Mesothelial cell of epicardium (in vitro differentiated cells): ENCODE measurements at regions not wholly inside any gene's neighbourhood (a gene's known extent, or its start where the extent isn't known, plus 50 kb on each side); places are given as distances from the start of the nearest gene placed in this dataset.

Source experiments
- DNase-seq, 2 experiments: peaks; one replicate each; pipeline ENCODE4 v3.0.0; 2021; ENCODE audit warnings: low spot score in 2 of 2; ENCODE audit not compliant: unreplicated experiment in 2 of 2
- H3K27ac Mint-ChIP-seq: 2 replicates; pipeline ENCODE4 v1.8.0; 2021; ENCODE audit warnings: mixed read lengths
- H3K27me3 Mint-ChIP-seq: 2 replicates; pipeline ENCODE4 v1.8.0; 2021; ENCODE audit warnings: low read depth, mixed read lengths
- H3K36me3 Mint-ChIP-seq: 2 replicates; pipeline ENCODE4 v1.8.0; 2021; ENCODE audit warnings: mixed read lengths
- H3K4me1 Mint-ChIP-seq: 2 replicates; pipeline ENCODE4 v1.8.0; 2021; ENCODE audit warnings: mixed read lengths
- H3K4me3 Mint-ChIP-seq: 2 replicates; pipeline ENCODE4 v1.8.0; 2021; ENCODE audit warnings: mild to moderate bottlenecking, moderate library complexity, mixed read lengths
- H3K9me3 Mint-ChIP-seq: 2 replicates; pipeline ENCODE4 v1.8.0; 2021; ENCODE audit warnings: mixed read lengths
- TF ChIP-seq, protein P1 (sequence below): fragments of 200-600 bp; sonication (generic); IDR thresholded peaks from one replicate; pipeline ENCODE4 v1.5.0; 2021; ENCODE audit warnings: antibody characterized with exemption; ENCODE audit not compliant: unreplicated experiment

DNA sequence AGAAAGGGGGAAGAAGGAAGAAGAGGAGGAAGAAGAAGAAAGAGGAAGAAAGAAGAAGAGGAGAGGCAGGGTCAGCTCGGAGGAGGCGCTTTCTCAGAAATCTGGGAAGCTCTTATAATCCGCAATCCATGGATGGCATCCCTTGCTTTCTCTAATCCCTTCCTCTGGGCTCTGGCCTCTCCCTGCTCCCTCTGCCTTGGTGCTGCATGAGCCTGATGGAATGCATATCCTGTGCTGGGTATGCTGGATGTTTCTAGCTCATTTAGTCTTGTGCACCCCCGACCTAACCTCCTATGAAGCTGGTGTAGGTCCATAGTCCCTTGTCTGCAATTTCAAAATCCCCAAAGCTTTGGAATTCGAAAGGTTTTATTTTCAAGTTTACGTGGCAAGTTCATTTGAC is 94.2 kb upstream of the MYL2 start:
- no peak for DNase-seq
- H3K27ac Mint-ChIP-seq = no peak overlapping the region
- H3K4me3 Mint-ChIP-seq = no peak overlapping the region
- H3K27me3 Mint-ChIP-seq = peaks cover 76% of the 10 kb centered on the region
- no peaks in the 10 kb centered on the region for H3K4me1 Mint-ChIP-seq
- H3K9me3 Mint-ChIP-seq = peaks cover 12% of the 10 kb centered on the region
- no peaks in the 10 kb centered on the region for H3K36me3 Mint-ChIP-seq
- TF ChIP-seq, protein P1, sequence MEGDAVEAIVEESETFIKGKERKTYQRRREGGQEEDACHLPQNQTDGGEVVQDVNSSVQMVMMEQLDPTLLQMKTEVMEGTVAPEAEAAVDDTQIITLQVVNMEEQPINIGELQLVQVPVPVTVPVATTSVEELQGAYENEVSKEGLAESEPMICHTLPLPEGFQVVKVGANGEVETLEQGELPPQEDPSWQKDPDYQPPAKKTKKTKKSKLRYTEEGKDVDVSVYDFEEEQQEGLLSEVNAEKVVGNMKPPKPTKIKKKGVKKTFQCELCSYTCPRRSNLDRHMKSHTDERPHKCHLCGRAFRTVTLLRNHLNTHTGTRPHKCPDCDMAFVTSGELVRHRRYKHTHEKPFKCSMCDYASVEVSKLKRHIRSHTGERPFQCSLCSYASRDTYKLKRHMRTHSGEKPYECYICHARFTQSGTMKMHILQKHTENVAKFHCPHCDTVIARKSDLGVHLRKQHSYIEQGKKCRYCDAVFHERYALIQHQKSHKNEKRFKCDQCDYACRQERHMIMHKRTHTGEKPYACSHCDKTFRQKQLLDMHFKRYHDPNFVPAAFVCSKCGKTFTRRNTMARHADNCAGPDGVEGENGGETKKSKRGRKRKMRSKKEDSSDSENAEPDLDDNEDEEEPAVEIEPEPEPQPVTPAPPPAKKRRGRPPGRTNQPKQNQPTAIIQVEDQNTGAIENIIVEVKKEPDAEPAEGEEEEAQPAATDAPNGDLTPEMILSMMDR = no peak

DNA sequence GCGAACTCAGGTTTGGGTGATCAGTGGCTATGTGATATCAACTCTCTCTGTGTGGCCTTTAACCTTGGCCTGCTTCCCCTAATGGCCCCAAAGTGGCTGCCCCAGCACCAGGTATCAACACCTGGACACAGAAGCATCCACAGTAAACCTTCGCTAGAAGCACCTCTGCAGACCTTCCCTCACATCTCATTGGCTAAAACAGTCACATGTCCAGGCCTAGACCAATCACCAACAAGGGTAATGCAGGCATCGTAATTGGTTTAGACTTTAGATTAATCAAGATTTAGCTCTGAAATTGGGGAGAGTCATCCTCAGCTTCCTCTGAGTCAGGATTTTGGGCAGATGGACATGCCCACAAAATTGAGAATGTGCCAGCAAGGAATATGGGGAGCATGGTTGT is 92.5 kb upstream of the MYL2 start:
- TF ChIP-seq, protein P1 = no peak
- Mint-ChIP-seq H3K4me3 (no peak overlapping the region), H3K9me3 (peaks cover 12% of the 10 kb centered on the region), H3K36me3 (no peaks in the 10 kb centered on the region), H3K27ac (no peak overlapping the region), H3K4me1 (no peaks in the 10 kb centered on the region), H3K27me3 (peaks cover 68% of the 10 kb centered on the region)
- DNase-seq = no peak

DNA sequence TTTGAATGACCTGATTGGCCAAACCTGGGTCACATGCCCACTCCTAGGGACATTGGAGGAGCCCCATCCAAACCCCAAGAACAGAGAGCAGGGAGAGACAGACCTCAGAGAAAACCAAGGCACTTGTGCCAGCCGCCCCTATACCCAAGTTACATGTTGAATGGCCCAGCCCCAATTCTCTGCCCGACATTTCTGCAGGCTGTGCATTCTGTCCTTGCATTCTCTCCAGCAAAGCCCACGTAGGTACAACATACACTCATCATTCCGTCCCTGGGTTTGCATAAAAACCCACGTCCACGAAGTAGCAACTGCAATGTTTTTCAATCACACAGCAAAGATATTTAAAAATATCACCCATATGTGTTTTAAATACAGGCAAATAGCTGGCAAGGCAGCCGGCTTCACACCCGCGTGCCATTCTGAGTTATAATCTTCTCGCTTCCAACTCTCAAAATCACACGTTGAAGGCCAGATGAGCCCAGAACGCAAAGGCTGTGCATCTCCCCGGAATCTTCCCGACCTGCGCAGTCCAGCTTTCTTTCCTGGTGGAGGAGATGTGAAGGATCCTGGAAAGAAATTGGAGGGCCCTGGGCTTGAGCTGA is 91.7 kb upstream of the MYL2 start:
- Mint-ChIP-seq H3K4me3 (no peak overlapping the region), H3K27me3 (peaks cover 60% of the 10 kb centered on the region), H3K27ac (no peak overlapping the region), H3K4me1 (no peaks in the 10 kb centered on the region), H3K36me3 (no peaks in the 10 kb centered on the region), H3K9me3 (peaks cover 12% of the 10 kb centered on the region)
- TF ChIP-seq, protein P1 = no peak
- no peak for DNase-seq

DNA sequence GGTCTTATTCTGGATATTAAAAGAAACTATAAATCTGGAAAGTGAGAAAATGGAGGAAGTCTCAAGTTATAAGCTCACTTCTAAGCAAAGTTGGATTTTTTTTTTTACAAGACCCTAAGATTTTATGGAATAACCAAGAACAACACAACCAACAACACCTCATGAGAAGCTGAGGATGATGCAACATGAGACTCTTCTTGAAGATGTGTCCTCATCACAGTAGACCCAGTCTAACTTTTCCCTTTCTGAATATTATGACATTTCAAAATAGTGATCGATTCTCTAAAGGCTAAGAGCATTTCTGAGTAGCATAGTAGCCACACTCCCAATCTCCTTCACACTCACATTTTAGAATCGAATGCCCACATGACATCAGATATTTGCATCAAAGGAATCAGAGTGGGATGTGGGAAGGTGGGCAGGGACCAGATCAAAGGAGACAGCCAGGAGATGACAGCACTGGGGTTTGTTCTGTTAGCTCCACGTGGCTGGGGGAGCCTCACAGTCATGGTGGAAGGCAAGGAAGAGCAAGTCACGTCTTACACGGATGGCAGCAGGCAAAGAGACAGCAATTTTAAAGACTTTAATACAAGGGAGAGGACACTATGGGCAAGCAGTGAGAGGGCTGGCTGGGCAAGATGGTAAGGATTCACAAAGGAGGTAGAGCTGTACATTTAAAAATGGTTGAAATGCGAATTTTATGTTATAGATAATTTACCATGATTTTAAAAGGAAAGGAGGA is 90.7 kb upstream of the MYL2 start:
- Mint-ChIP-seq H3K27ac (no peak overlapping the region), H3K27me3 (peaks cover 56% of the 10 kb centered on the region)

DNA sequence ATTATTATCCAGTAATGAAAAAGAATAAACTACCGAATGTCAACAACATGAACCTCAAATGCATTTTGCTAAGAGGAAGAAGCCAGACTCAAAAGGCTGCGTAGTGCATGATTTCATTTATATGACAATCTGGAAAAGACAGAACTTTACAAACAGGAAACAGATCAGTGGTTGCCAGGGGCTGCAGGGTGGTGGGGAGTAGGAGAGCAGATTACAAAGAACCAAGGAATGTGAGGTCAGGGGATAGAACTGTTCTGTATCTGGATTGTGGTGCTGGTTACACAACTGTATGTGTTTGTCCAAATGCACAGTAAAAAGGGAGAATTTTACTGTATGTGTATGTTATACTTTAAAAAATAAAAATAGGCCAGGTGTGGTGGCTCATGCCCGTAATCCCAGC is 89.7 kb upstream of the MYL2 start:
- Mint-ChIP-seq H3K27ac (no peak overlapping the region), H3K36me3 (no peaks in the 10 kb centered on the region), H3K4me3 (no peak overlapping the region), H3K27me3 (peaks cover 58% of the 10 kb centered on the region), H3K4me1 (no peaks in the 10 kb centered on the region), H3K9me3 (peaks cover 12% of the 10 kb centered on the region)
- no peak for DNase-seq
- TF ChIP-seq, protein P1 = no peak

More for the DNA sequence above, 90.7 kb upstream of the MYL2 start:
- peaks cover 12% of the 10 kb centered on the region for H3K9me3 Mint-ChIP-seq
- no peaks in the 10 kb centered on the region for H3K4me1 Mint-ChIP-seq
- no peaks in the 10 kb centered on the region for H3K36me3 Mint-ChIP-seq
- no peak for DNase-seq
- no peak overlapping the region for H3K4me3 Mint-ChIP-seq
- TF ChIP-seq, protein P1 = no peak
